GM23338 (cell line): ENCODE measurements at regions not wholly inside any gene's neighbourhood (a gene's known extent, or its start where the extent isn't known, plus 50 kb on each side); places are given as distances from the start of the nearest gene placed in this dataset.

Experiments used
- ATAC-seq: fragments of 200-7000 bp; cut with Tn5 transposase; 3 replicates; pipeline ENCODE4 v1.9.1; 2020
- DNase-seq: peaks from one replicate; pipeline ENCODE4 v3.0.0-alpha.2; 2015; ENCODE audit warnings: low spot score
- H2AFZ ChIP-seq: fragments of 200-600 bp; sonication (generic); 2 replicates; pipeline ENCODE4 v1.8.0; 2016; ENCODE audit warnings: antibody characterized with exemption, mild to moderate bottlenecking, moderate library complexity
- H3F3A ChIP-seq: fragments of 200-600 bp; sonication (generic); replicated peaks from 2 replicates; pipeline ENCODE4 v1.8.0; 2017; ENCODE audit warnings: antibody characterized with exemption, mixed run types, low read depth
- H3K27ac ChIP-seq: fragments of 200-600 bp; sonication (generic); 2 replicates; pipeline ENCODE4 v1.6.1; 2016; ENCODE audit warnings: low read depth
- H3K27me3 ChIP-seq: fragments of 200-600 bp; sonication (generic); 2 replicates; pipeline ENCODE4 v1.8.0; 2016; ENCODE audit warnings: mild to moderate bottlenecking, mixed run types, moderate library complexity; ENCODE audit not compliant: insufficient read depth
- H3K36me3 ChIP-seq: fragments of 200-600 bp; sonication (generic); 2 replicates; pipeline ENCODE4 v1.8.0; 2016; ENCODE audit warnings: mild to moderate bottlenecking; ENCODE audit not compliant: insufficient read depth
- H3K4me1 ChIP-seq: fragments of 200-600 bp; sonication (generic); 2 replicates; pipeline ENCODE4 v1.8.0; 2016; ENCODE audit warnings: mild to moderate bottlenecking, moderate library complexity; ENCODE audit not compliant: insufficient read depth
- H3K4me2 ChIP-seq: fragments of 200-600 bp; sonication (generic); 2 replicates; pipeline ENCODE4 v1.7.1; 2017; ENCODE audit warnings: mixed run types
- H3K4me3 ChIP-seq: fragments of 200-600 bp; sonication (generic); 2 replicates; pipeline ENCODE4 v1.6.1; 2016; ENCODE audit warnings: mixed run types
- H3K79me2 ChIP-seq: fragments of 200-600 bp; sonication (generic); replicated peaks from 2 replicates; pipeline ENCODE4 v1.8.0; 2017; ENCODE audit warnings: mild to moderate bottlenecking; ENCODE audit not compliant: insufficient read depth
- H3K9me2 ChIP-seq: fragments of 200-600 bp; sonication (generic); 2 replicates; pipeline ENCODE4 v1.8.0; 2017; ENCODE audit not compliant: insufficient read depth
- H4K20me1 ChIP-seq: fragments of 200-600 bp; sonication (generic); replicated peaks from 2 replicates; pipeline ENCODE4 v1.8.0; 2017; ENCODE audit warnings: mild to moderate bottlenecking; ENCODE audit not compliant: insufficient read depth
- H3K27ac Mint-ChIP-seq: 2 replicates; pipeline ENCODE4 v1.8.0; 2020; ENCODE audit warnings: inconsistent platforms, mild to moderate bottlenecking, moderate library complexity, mixed read lengths
- H3K27me3 Mint-ChIP-seq: 3 replicates; pipeline ENCODE4 v1.8.0; 2022; ENCODE audit warnings: low read depth, mild to moderate bottlenecking, moderate library complexity, mixed read lengths, inconsistent platforms; ENCODE audit not compliant: insufficient read depth, poor library complexity
- H3K36me3 Mint-ChIP-seq: 3 replicates; pipeline ENCODE4 v1.8.0; 2021; ENCODE audit warnings: low read depth, mild to moderate bottlenecking, inconsistent platforms, moderate library complexity, mixed read lengths
- H3K4me1 Mint-ChIP-seq: 3 replicates; pipeline ENCODE4 v1.8.0; 2020; ENCODE audit warnings: mild to moderate bottlenecking, inconsistent platforms, mixed read lengths
- H3K4me3 Mint-ChIP-seq: 3 replicates; pipeline ENCODE4 v1.8.0; 2021; ENCODE audit warnings: moderate library complexity, mild to moderate bottlenecking, inconsistent platforms, mixed read lengths
- H3K9me3 Mint-ChIP-seq: 3 replicates; pipeline ENCODE4 v1.8.0; 2020; ENCODE audit warnings: moderate library complexity, mild to moderate bottlenecking, inconsistent platforms, mixed read lengths
- CREB1 ChIP-seq: fragments of 250-450 bp; sonication (Bioruptor Pico); IDR thresholded peaks from 2 replicates; pipeline ENCODE4 v1.5.0; 2020; ENCODE audit warnings: low read depth, mild to moderate bottlenecking, moderate library complexity
- CTCF ChIP-seq, 2 experiments: fragments of 200-600 bp in 1 of 2; sonication (generic) in 1 of 2; conservative IDR thresholded peaks; 2 replicates each; pipeline versions ENCODE4 v1.5.1 to v1.6.1; 2016 to 2017; ENCODE audit warnings: antibody characterized with exemption in 2 of 2, low read depth in 2 of 2, mild to moderate bottlenecking in 2 of 2, moderate library complexity in 1 of 2
- EZH2 ChIP-seq: fragments of 200-600 bp; sonication (generic); IDR thresholded peaks from one replicate; pipeline ENCODE4 v1.8.0; 2017; ENCODE audit warnings: antibody characterized with exemption, mild to moderate bottlenecking, low read depth; ENCODE audit not compliant: unreplicated experiment
- EZH2phosphoT487 ChIP-seq: fragments of 200-600 bp; sonication (generic); IDR thresholded peaks from one replicate; pipeline ENCODE4 v1.8.1; 2018; ENCODE audit warnings: antibody characterized with exemption; ENCODE audit not compliant: unreplicated experiment
- JUNB ChIP-seq: IDR thresholded peaks from one replicate; pipeline ENCODE4 v1.6.1; 2016; ENCODE audit warnings: antibody characterized with exemption; ENCODE audit not compliant: unreplicated experiment
- NANOG ChIP-seq: IDR thresholded peaks from 2 replicates; pipeline ENCODE4 v1.6.1; 2016; ENCODE audit warnings: antibody characterized with exemption, borderline replicate concordance
- POLR2AphosphoS5 ChIP-seq: IDR thresholded peaks from 2 replicates; pipeline ENCODE4 v1.6.1; 2016; ENCODE audit warnings: antibody characterized with exemption, low read depth
- STAT1 ChIP-seq: IDR thresholded peaks from one replicate; pipeline ENCODE4 v1.6.1; 2016; ENCODE audit warnings: antibody characterized with exemption; ENCODE audit not compliant: unreplicated experiment
- ZNF114 ChIP-seq: fragments of 250-450 bp; sonication (Bioruptor Pico); IDR thresholded peaks from 2 replicates; pipeline ENCODE4 v1.5.0; 2020; ENCODE audit warnings: mild to moderate bottlenecking, moderate library complexity
- ZNF331 ChIP-seq: fragments of 250-450 bp; sonication (Bioruptor Pico); IDR thresholded peaks from 2 replicates; pipeline ENCODE4 v1.5.0; 2020; ENCODE audit warnings: low read depth, mild to moderate bottlenecking, moderate library complexity
- ZNF462 ChIP-seq: fragments of 250-450 bp; sonication (Bioruptor Pico); IDR thresholded peaks from 2 replicates; pipeline ENCODE4 v1.5.0; 2020; ENCODE audit warnings: mild to moderate bottlenecking, moderate library complexity
- TF ChIP-seq, protein P1 (sequence below): IDR thresholded peaks from 2 replicates; pipeline ENCODE4 v1.6.1; 2016; ENCODE audit warnings: antibody characterized with exemption
- TF ChIP-seq, protein P2 (sequence below): IDR thresholded peaks from one replicate; pipeline ENCODE4 v1.6.1; 2018; ENCODE audit warnings: antibody characterized with exemption; ENCODE audit not compliant: unreplicated experiment

DNA sequence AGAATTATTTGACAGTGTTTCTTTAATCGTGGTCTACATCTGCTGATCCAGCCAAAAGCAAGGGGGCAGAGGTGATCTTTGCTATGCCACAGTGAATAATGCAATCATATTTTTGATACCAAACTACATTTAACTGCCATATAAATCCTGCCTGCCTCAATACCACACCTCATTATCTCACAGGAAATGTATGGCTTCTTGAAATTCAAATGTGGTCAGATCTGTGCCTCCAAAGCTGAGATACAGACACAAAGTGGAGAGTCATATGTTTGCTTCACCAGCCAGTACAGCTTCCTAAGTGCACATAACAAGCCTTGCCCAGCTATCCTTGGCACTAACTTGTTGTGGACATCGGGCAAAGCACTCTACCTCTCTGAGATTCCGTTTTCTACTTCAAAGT lies 250.0 kb upstream of the NFIA start (continued):
- TF ChIP-seq ZNF462 (CRISPR knock-in tag): no peak

GRCh38 chr1:60831780-60832179 lies 250.6 kb upstream of the NFIA start:
- peaks cover 8% of the 10 kb centered on the region; the same call in 2 of the 3 replicates for H3K4me1 Mint-ChIP-seq
- Histone ChIP-seq H3K4me3 (no peak overlapping the region), H3K27me3 (no peaks in the 10 kb centered on the region), H2AFZ (peak overlapping the region; percentile 57), H3K36me3 (no peaks in the 10 kb centered on the region), H3K9me2 (no peaks in the 10 kb centered on the region), H3K27ac (no peak overlapping the region), H3K79me2 (no peaks in the 10 kb centered on the region), H3K4me2 (no peak overlapping the region), H3F3A (no peaks in the 10 kb centered on the region), H3K4me1 (peaks cover 15% of the 10 kb centered on the region), H4K20me1 (no peaks in the 10 kb centered on the region)
- DNase-seq (no peak), ATAC-seq (no peak)
- no peak overlapping the region for H3K27ac Mint-ChIP-seq
- H3K36me3 Mint-ChIP-seq: no peaks in the 10 kb centered on the region
- H3K4me3 Mint-ChIP-seq: no peak overlapping the region
- peaks cover 1% of the 10 kb centered on the region; the same call in 2 of the 3 replicates for H3K9me3 Mint-ChIP-seq
- H3K27me3 Mint-ChIP-seq: no peaks in the 10 kb centered on the region
- TF ChIP-seq CREB1 (CRISPR knock-in tag): no peak
- no peak for TF ChIP-seq JUNB
- no peak for TF ChIP-seq ZNF331 (CRISPR knock-in tag)
- TF ChIP-seq ZNF114: no peak
- TF ChIP-seq NANOG: no peak
- no peak for TF ChIP-seq POLR2AphosphoS5
- no peak for TF ChIP-seq CTCF (conservative IDR thresholded peaks at IDR 0.05; ENCODE audit: low read depth in 2 of 2)
- TF ChIP-seq EZH2phosphoT487: no peak
- TF ChIP-seq, protein P1, sequence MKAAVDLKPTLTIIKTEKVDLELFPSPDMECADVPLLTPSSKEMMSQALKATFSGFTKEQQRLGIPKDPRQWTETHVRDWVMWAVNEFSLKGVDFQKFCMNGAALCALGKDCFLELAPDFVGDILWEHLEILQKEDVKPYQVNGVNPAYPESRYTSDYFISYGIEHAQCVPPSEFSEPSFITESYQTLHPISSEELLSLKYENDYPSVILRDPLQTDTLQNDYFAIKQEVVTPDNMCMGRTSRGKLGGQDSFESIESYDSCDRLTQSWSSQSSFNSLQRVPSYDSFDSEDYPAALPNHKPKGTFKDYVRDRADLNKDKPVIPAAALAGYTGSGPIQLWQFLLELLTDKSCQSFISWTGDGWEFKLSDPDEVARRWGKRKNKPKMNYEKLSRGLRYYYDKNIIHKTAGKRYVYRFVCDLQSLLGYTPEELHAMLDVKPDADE: no peak
- no peak for TF ChIP-seq EZH2
- TF ChIP-seq, protein P2, sequence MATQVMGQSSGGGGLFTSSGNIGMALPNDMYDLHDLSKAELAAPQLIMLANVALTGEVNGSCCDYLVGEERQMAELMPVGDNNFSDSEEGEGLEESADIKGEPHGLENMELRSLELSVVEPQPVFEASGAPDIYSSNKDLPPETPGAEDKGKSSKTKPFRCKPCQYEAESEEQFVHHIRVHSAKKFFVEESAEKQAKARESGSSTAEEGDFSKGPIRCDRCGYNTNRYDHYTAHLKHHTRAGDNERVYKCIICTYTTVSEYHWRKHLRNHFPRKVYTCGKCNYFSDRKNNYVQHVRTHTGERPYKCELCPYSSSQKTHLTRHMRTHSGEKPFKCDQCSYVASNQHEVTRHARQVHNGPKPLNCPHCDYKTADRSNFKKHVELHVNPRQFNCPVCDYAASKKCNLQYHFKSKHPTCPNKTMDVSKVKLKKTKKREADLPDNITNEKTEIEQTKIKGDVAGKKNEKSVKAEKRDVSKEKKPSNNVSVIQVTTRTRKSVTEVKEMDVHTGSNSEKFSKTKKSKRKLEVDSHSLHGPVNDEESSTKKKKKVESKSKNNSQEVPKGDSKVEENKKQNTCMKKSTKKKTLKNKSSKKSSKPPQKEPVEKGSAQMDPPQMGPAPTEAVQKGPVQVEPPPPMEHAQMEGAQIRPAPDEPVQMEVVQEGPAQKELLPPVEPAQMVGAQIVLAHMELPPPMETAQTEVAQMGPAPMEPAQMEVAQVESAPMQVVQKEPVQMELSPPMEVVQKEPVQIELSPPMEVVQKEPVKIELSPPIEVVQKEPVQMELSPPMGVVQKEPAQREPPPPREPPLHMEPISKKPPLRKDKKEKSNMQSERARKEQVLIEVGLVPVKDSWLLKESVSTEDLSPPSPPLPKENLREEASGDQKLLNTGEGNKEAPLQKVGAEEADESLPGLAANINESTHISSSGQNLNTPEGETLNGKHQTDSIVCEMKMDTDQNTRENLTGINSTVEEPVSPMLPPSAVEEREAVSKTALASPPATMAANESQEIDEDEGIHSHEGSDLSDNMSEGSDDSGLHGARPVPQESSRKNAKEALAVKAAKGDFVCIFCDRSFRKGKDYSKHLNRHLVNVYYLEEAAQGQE: no peak
- TF ChIP-seq STAT1: no peak
